Coronary artery (tissue), 2 donors: ENCODE measurements at regions not wholly inside any gene's neighbourhood (a gene's known extent, or its start where the extent isn't known, plus 50 kb on each side); places are given as distances from the start of the nearest gene placed in this dataset.

Experiments used
- DNase-seq: peaks from one replicate; pipeline ENCODE4 v3.0.0-alpha.2; 2017; ENCODE audit warnings: low spot score
- H3K27ac ChIP-seq, 2 donors: fragments of 200-600 bp; sonication (generic); one replicate each; pipeline ENCODE4 v1.5.1; 2016 to 2019
- H3K4me3 ChIP-seq: fragments of 200-600 bp; sonication (generic); 2 replicates; pipeline ENCODE4 v1.5.1; 2016; ENCODE audit warnings: mild to moderate bottlenecking, moderate library complexity
- CTCF ChIP-seq: fragments of 200-600 bp; sonication (generic); IDR thresholded peaks from one replicate; pipeline ENCODE4 v1.5.1; 2019; ENCODE audit warnings: antibody characterized with exemption

GRCh38 chrY:7938982-7939718, 1027.6 kb upstream of the AMELY start:
- H3K4me3 ChIP-seq, result no peak overlapping the region
- no peak for TF ChIP-seq CTCF
- no peak overlapping the region for H3K27ac ChIP-seq
- no peak for DNase-seq

GRCh38 chrY:7936831-7937230, 1025.3 kb upstream of the AMELY start:
- Histone ChIP-seq H3K27ac (no peak overlapping the region), H3K4me3 (no peak overlapping the region)
- no peak for DNase-seq
- no peak for TF ChIP-seq CTCF

- TF ChIP-seq CTCF, result no peak
- H3K4me3 ChIP-seq, result no peak overlapping the region
- no peak overlapping the region for H3K27ac ChIP-seq
- DNase-seq, result no peak
These were observed 1024.5 kb upstream of the AMELY start for GRCh38 chrY:7936046-7936445.

GRCh38 chrY:7935606-7936005, 1024.1 kb upstream of the AMELY start:
- no peak for DNase-seq
- no peak for TF ChIP-seq CTCF
- no peak overlapping the region for H3K4me3 ChIP-seq
- H3K27ac ChIP-seq, result no peak overlapping the region

GRCh38 chrY:7932424-7932823, 1020.9 kb upstream of the AMELY start:
- no peak for DNase-seq
- no peak for TF ChIP-seq CTCF
- no peak overlapping the region for H3K4me3 ChIP-seq
- H3K27ac ChIP-seq, result no peak overlapping the region

GRCh38 chrY:7929866-7930265, 1018.3 kb upstream of the AMELY start:
- DNase-seq, result no peak
- TF ChIP-seq CTCF, result no peak
- H3K27ac ChIP-seq, result no peak overlapping the region
- H3K4me3 ChIP-seq, result no peak overlapping the region

- no peak for TF ChIP-seq CTCF
- no peak overlapping the region for H3K4me3 ChIP-seq
- DNase-seq, result no peak
- no peak overlapping the region for H3K27ac ChIP-seq
These were observed 1012.5 kb upstream of the AMELY start for GRCh38 chrY:7924059-7924458.
